Neural cell (in vitro differentiated cells): ENCODE measurements at regions not wholly inside any gene's neighbourhood (a gene's known extent, or its start where the extent isn't known, plus 50 kb on each side); places are given as distances from the start of the nearest gene placed in this dataset.

Experiments
- H2AFZ ChIP-seq: fragments of 200-600, 300-800 bp; sonication (generic), shearing (Covaris generic); 2 replicates; pipeline ENCODE4 v1.6.0; 2014; ENCODE audit warnings: low read depth, mild to moderate bottlenecking, antibody characterized with exemption, low read length, moderate library complexity
- H3F3A ChIP-seq: fragments of 200-600 bp; shearing (Covaris generic); 2 replicates; pipeline ENCODE4 v1.6.1; 2016; ENCODE audit warnings: mild to moderate bottlenecking, moderate library complexity, mixed read lengths, antibody characterized with exemption, low read length; ENCODE audit not compliant: insufficient read depth, poor library complexity, severe bottlenecking
- H3K27ac ChIP-seq: fragments of 200-600, 300-800 bp; sonication (generic), shearing (Covaris generic); 2 replicates; pipeline ENCODE4 v1.5.1; 2014; ENCODE audit warnings: mild to moderate bottlenecking, low read length, moderate library complexity
- H3K27me3 ChIP-seq: fragments of 300-800, 200-600 bp; sonication (generic), shearing (Covaris generic); 2 replicates; pipeline ENCODE4 v1.6.0; 2014; ENCODE audit warnings: mild to moderate bottlenecking, low read depth, low read length, moderate library complexity; ENCODE audit not compliant: insufficient read depth
- H3K36me3 ChIP-seq: fragments of 300-800, 200-600 bp; sonication (generic), shearing (Covaris generic); 2 replicates; pipeline ENCODE4 v1.5.1; 2014; ENCODE audit warnings: mild to moderate bottlenecking, antibody characterized with exemption, low read length, moderate library complexity; ENCODE audit not compliant: insufficient read depth
- H3K4me2 ChIP-seq: fragments of 300-800, 200-600 bp; sonication (generic), shearing (Covaris generic); 2 replicates; pipeline ENCODE4 v1.6.0; 2014; ENCODE audit warnings: mild to moderate bottlenecking, low read length
- H3K4me3 ChIP-seq: fragments of 300-800, 200-600 bp; sonication (generic), shearing (Covaris generic); 2 replicates; pipeline ENCODE4 v1.5.1; 2014; ENCODE audit warnings: mild to moderate bottlenecking, low read length, moderate library complexity
- H3K79me2 ChIP-seq: fragments of 200-600 bp; shearing (Covaris generic); replicated peaks from 2 replicates; pipeline ENCODE4 v1.6.0; 2014; ENCODE audit warnings: mild to moderate bottlenecking, low read length, moderate library complexity; ENCODE audit not compliant: insufficient read depth
- H3K9ac ChIP-seq: fragments of 300-800, 200-600 bp; sonication (generic), shearing (Covaris generic); 2 replicates; pipeline ENCODE4 v1.6.1; 2016; ENCODE audit warnings: mild to moderate bottlenecking, low read length, mixed read lengths
- H3K9me2 ChIP-seq: fragments of 200-600 bp; shearing (Covaris generic); 2 replicates; pipeline ENCODE4 v1.6.1; 2016; ENCODE audit warnings: mild to moderate bottlenecking, low read length, mixed read lengths; ENCODE audit not compliant: insufficient read depth
- H3K9me3 ChIP-seq: fragments of 200-600, 300-800 bp; sonication (generic), shearing (Covaris generic); 2 replicates; pipeline ENCODE4 v1.6.1; 2016; ENCODE audit warnings: mild to moderate bottlenecking, mixed run types, low read length, moderate library complexity, mixed read lengths
- H4K20me1 ChIP-seq: fragments of 200-600 bp; shearing (Covaris generic); 2 replicates; pipeline ENCODE4 v1.6.1; 2016; ENCODE audit warnings: mild to moderate bottlenecking, mixed run types; ENCODE audit not compliant: insufficient read depth
- CTCF ChIP-seq: fragments of 450-650 bp; IDR thresholded peaks from 2 replicates; pipeline ENCODE4 v1.5.1; 2014; ENCODE audit warnings: antibody characterized with exemption, mild to moderate bottlenecking, moderate library complexity; ENCODE audit not compliant: poor library complexity, severe bottlenecking
- EP300 ChIP-seq: fragments of 450-650 bp; conservative IDR thresholded peaks from 2 replicates; pipeline ENCODE4 v1.6.1; 2014; ENCODE audit warnings: antibody characterized with exemption, mild to moderate bottlenecking, moderate library complexity; ENCODE audit not compliant: poor library complexity, severe bottlenecking
- EZH2 ChIP-seq: fragments of 200-600, 300-800 bp; shearing (Covaris generic), sonication (generic); IDR thresholded peaks from 2 replicates; pipeline ENCODE4 v1.6.1; 2014; ENCODE audit warnings: antibody characterized with exemption, low read length, borderline replicate concordance, mild to moderate bottlenecking; ENCODE audit not compliant: insufficient read depth, poor library complexity, severe bottlenecking
- MXI1 ChIP-seq: fragments of 450-650 bp; conservative IDR thresholded peaks from 2 replicates; pipeline ENCODE4 v1.6.1; 2014; ENCODE audit warnings: antibody characterized with exemption, mild to moderate bottlenecking; ENCODE audit not compliant: poor library complexity, severe bottlenecking
- POLR2AphosphoS5 ChIP-seq: IDR thresholded peaks from 2 replicates; pipeline ENCODE4 v1.6.1; 2012
- RAD21 ChIP-seq: fragments of 450-650 bp; conservative IDR thresholded peaks from 2 replicates; pipeline ENCODE4 v1.6.1; 2014; ENCODE audit warnings: antibody characterized with exemption, mild to moderate bottlenecking, moderate library complexity
- REST ChIP-seq: IDR thresholded peaks from 2 replicates; pipeline ENCODE4 v1.6.1; 2012; ENCODE audit warnings: borderline replicate concordance
- SMC3 ChIP-seq: fragments of 450-650 bp; conservative IDR thresholded peaks from 2 replicates; pipeline ENCODE4 v1.6.1; 2014; ENCODE audit warnings: antibody characterized with exemption, mild to moderate bottlenecking, moderate library complexity; ENCODE audit not compliant: poor library complexity
- TAF1 ChIP-seq: IDR thresholded peaks from 2 replicates; pipeline ENCODE4 v1.6.1; 2012; ENCODE audit warnings: low read depth

DNA sequence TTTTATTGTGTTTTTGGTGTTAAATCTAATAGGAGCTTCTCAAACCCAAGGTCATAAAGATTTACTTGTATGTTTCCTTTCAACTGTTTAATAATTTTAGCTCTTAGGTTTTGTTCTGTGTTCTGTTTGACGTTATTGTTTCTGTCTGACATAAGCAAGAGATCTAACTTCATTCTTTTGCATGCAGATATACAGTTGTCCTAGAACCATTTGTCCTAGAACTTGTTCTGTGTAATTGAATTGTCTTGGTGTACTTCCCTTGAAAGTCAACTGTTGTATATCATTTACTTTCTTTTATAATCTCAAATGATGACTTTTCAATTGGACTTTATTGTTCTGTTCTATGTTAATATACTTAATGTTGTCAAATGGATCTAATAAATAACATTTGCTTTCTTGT is 977.1 kb downstream of the FAT4 start:
- no peak overlapping the region for H3K9ac ChIP-seq
- no peaks in the 10 kb centered on the region for H3F3A ChIP-seq
- H2AFZ ChIP-seq, result no peak overlapping the region
- H3K9me3 ChIP-seq, result no peaks in the 10 kb centered on the region
- no peaks in the 10 kb centered on the region for H3K36me3 ChIP-seq
- H3K4me2 ChIP-seq, result no peak overlapping the region
- no peaks in the 10 kb centered on the region for H3K79me2 ChIP-seq
- TF ChIP-seq POLR2AphosphoS5 (no peak), REST (no peak), MXI1 (no peak), TAF1 (no peak), EZH2 (no peak), EP300 (no peak), CTCF (no peak), RAD21 (no peak), SMC3 (no peak)
- no peak overlapping the region for H3K27ac ChIP-seq
- no peak overlapping the region for H3K4me3 ChIP-seq
- H3K27me3 ChIP-seq, result no peaks in the 10 kb centered on the region
- H4K20me1 ChIP-seq, result no peaks in the 10 kb centered on the region
- no peaks in the 10 kb centered on the region for H3K9me2 ChIP-seq

DNA sequence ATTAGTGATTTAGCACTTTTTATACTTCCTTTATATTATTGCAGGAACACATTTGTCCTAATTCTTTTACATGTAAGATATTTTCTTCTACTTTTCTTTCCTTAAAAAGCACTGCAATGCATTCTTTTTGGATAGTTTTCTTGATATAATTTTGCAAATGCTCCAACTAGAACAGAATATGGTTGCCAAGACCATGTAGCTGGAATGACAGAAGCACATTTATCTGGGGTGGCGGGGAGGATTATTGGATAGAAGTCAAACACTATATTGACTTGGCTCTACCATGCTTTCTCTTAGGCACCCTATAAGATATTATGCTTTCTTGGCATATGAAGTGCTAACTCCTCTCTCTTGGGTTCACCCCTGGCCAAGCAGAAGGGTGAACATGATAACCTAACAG is 983.5 kb downstream of the FAT4 start:
- no peak for TF ChIP-seq MXI1
- TF ChIP-seq CTCF, result no peak
- TF ChIP-seq EZH2, result no peak
- TF ChIP-seq POLR2AphosphoS5, result no peak
- TF ChIP-seq RAD21, result no peak
- no peak for TF ChIP-seq REST
- no peak for TF ChIP-seq EP300
- no peak for TF ChIP-seq SMC3
- no peak for TF ChIP-seq TAF1
- Histone ChIP-seq H2AFZ (no peak overlapping the region), H3K9ac (no peak overlapping the region), H3F3A (no peaks in the 10 kb centered on the region), H3K27me3 (no peaks in the 10 kb centered on the region), H4K20me1 (no peaks in the 10 kb centered on the region), H3K79me2 (no peaks in the 10 kb centered on the region), H3K36me3 (no peaks in the 10 kb centered on the region), H3K27ac (no peak overlapping the region), H3K9me2 (no peaks in the 10 kb centered on the region), H3K9me3 (no peaks in the 10 kb centered on the region), H3K4me2 (no peak overlapping the region), H3K4me3 (no peak overlapping the region)
